ENCODE measurements at regions not wholly inside any gene's neighbourhood (a gene's known extent, or its start where the extent isn't known, plus 50 kb on each side); places are given as distances from the start of the nearest gene placed in this dataset.
"Not testable (repeated sequence)": the region's sequence is repeated elsewhere in the genome, so short reads cannot be mapped to it uniquely, and the experiment has no call there.

- no peaks in the 10 kb centered on the region for H3K9me3 Mint-ChIP-seq
- no peaks in the 10 kb centered on the region for H3K4me1 Mint-ChIP-seq (ENCODE audit: low read depth in 2 of 2)
- no peak overlapping the region for H3K27ac Mint-ChIP-seq
- peaks cover 23 to 35% of the 10 kb centered on the region in 2 donors for H3K27me3 Mint-ChIP-seq
- no peak for DNase-seq
- no peak for ATAC-seq (replicated peaks)
- no peak overlapping the region for H3K4me3 Mint-ChIP-seq
- no peaks in the 10 kb centered on the region for H3K36me3 Mint-ChIP-seq (ENCODE audit: insufficient read depth)
These were observed 219.1 kb downstream of the EMX2 start for GRCh38 chr10:117761695-117762094.

GRCh38 chr10:117762126-117762818 is 219.7 kb downstream of the EMX2 start:
- H3K27me3 Mint-ChIP-seq, result peaks cover 23 to 33% of the 10 kb centered on the region in 2 donors
- DNase-seq (no peak), ATAC-seq (replicated peaks) (no peak)
- H3K27ac Mint-ChIP-seq, result no peak overlapping the region
- no peaks in the 10 kb centered on the region for H3K9me3 Mint-ChIP-seq
- H3K4me3 Mint-ChIP-seq, result no peak overlapping the region
- no peaks in the 10 kb centered on the region for H3K4me1 Mint-ChIP-seq (ENCODE audit: low read depth in 2 of 2)
- no peaks in the 10 kb centered on the region for H3K36me3 Mint-ChIP-seq (ENCODE audit: insufficient read depth)

- no peaks in the 10 kb centered on the region for H3K4me1 Mint-ChIP-seq (ENCODE audit: low read depth in 2 of 2)
- no peaks in the 10 kb centered on the region for H3K36me3 Mint-ChIP-seq (ENCODE audit: insufficient read depth)
- no peak overlapping the region for H3K27ac Mint-ChIP-seq
- ATAC-seq (replicated peaks), result no peak
- no peaks in the 10 kb centered on the region for H3K9me3 Mint-ChIP-seq
- H3K27me3 Mint-ChIP-seq, result peaks cover 18 to 28% of the 10 kb centered on the region in 2 donors
- no peak for DNase-seq
- no peak overlapping the region for H3K4me3 Mint-ChIP-seq
These were observed 220.2 kb downstream of the EMX2 start for GRCh38 chr10:117762819-117763172.

- no peak for DNase-seq
- no peak overlapping the region for H3K27ac Mint-ChIP-seq
- ATAC-seq (replicated peaks), result no peak
- no peaks in the 10 kb centered on the region for H3K9me3 Mint-ChIP-seq
- H3K27me3 Mint-ChIP-seq, result peaks cover 16 to 26% of the 10 kb centered on the region in 2 donors
- H3K4me3 Mint-ChIP-seq, result no peak overlapping the region
- H3K36me3 Mint-ChIP-seq (ENCODE audit: insufficient read depth), result no peaks in the 10 kb centered on the region
- no peaks in the 10 kb centered on the region for H3K4me1 Mint-ChIP-seq (ENCODE audit: low read depth in 2 of 2)
These were observed 221.0 kb downstream of the EMX2 start for GRCh38 chr10:117763528-117763927.

- DNase-seq (no peak), ATAC-seq (replicated peaks) (no peak)
- no peaks in the 10 kb centered on the region for H3K4me1 Mint-ChIP-seq (ENCODE audit: low read depth in 2 of 2)
- H3K36me3 Mint-ChIP-seq (ENCODE audit: insufficient read depth), result no peaks in the 10 kb centered on the region
- H3K27ac Mint-ChIP-seq, result no peak overlapping the region
- H3K4me3 Mint-ChIP-seq, result no peak overlapping the region
- peaks cover 0 to 29% of the 10 kb centered on the region in 2 donors for H3K27me3 Mint-ChIP-seq
- H3K9me3 Mint-ChIP-seq, result no peaks in the 10 kb centered on the region
These were observed 225.9 kb downstream of the EMX2 start for GRCh38 chr10:117768333-117769042.

- no peaks in the 10 kb centered on the region for H3K4me1 Mint-ChIP-seq (ENCODE audit: low read depth in 2 of 2)
- H3K27ac Mint-ChIP-seq, result no peak overlapping the region
- no peak for DNase-seq
- no peak for ATAC-seq (replicated peaks)
- H3K36me3 Mint-ChIP-seq (ENCODE audit: insufficient read depth), result no peaks in the 10 kb centered on the region
- H3K27me3 Mint-ChIP-seq, result peaks cover 0 to 18% of the 10 kb centered on the region in 2 donors
- peaks cover 2 to 5% of the 10 kb centered on the region in 2 donors for H3K9me3 Mint-ChIP-seq
- no peak overlapping the region for H3K4me3 Mint-ChIP-seq
These were observed 233.0 kb downstream of the EMX2 start for GRCh38 chr10:117775526-117775925.

- DNase-seq, result not testable (repeated sequence)
These were observed 234.7 kb downstream of the EMX2 start for GRCh38 chr10:117777222-117777621.

GRCh38 chr10:117778241-117778640 is 235.7 kb downstream of the EMX2 start:
- Mint-ChIP-seq H3K4me3 (no peak overlapping the region), H3K27me3 (peaks cover 0 to 6% of the 10 kb centered on the region in 2 donors), H3K36me3 (ENCODE audit: insufficient read depth) (no peaks in the 10 kb centered on the region), H3K4me1 (ENCODE audit: low read depth in 2 of 2) (no peaks in the 10 kb centered on the region), H3K27ac (no peak overlapping the region), H3K9me3 (peaks cover 3 to 8% of the 10 kb centered on the region in 2 donors)
- no peak for ATAC-seq (replicated peaks)
- no peak for DNase-seq

More at GRCh38 chr10:117777222-117777621, 234.7 kb downstream of the EMX2 start:
- not testable (repeated sequence) for H3K27ac Mint-ChIP-seq; H3K36me3 Mint-ChIP-seq (ENCODE audit: insufficient read depth); H3K4me3 Mint-ChIP-seq; H3K9me3 Mint-ChIP-seq; ATAC-seq (replicated peaks); H3K4me1 Mint-ChIP-seq (ENCODE audit: low read depth in 2 of 2)
- peaks cover 0 to 12% of the 10 kb centered on the region in 2 donors for H3K27me3 Mint-ChIP-seq

GRCh38 chr10:117780411-117780810 is 237.9 kb downstream of the EMX2 start:
- peaks cover 0 to 6% of the 10 kb centered on the region in 2 donors for H3K27me3 Mint-ChIP-seq
- no peaks in the 10 kb centered on the region for H3K36me3 Mint-ChIP-seq (ENCODE audit: insufficient read depth)
- ATAC-seq (replicated peaks) (no peak), DNase-seq (no peak)
- H3K4me3 Mint-ChIP-seq, result no peak overlapping the region
- peaks cover 3 to 8% of the 10 kb centered on the region in 2 donors for H3K9me3 Mint-ChIP-seq
- H3K4me1 Mint-ChIP-seq (ENCODE audit: low read depth in 2 of 2), result no peaks in the 10 kb centered on the region
- H3K27ac Mint-ChIP-seq, result no peak overlapping the region

- Mint-ChIP-seq H3K4me3 (no peak overlapping the region), H3K9me3 (peaks cover 3 to 8% of the 10 kb centered on the region in 2 donors), H3K4me1 (ENCODE audit: low read depth in 2 of 2) (no peaks in the 10 kb centered on the region), H3K27ac (no peak overlapping the region), H3K27me3 (peaks cover 0 to 6% of the 10 kb centered on the region in 2 donors), H3K36me3 (ENCODE audit: insufficient read depth) (no peaks in the 10 kb centered on the region)
- ATAC-seq (replicated peaks) (no peak), DNase-seq (no peak)
These were observed 238.8 kb downstream of the EMX2 start for GRCh38 chr10:117781216-117781831.

- peaks cover 3 to 8% of the 10 kb centered on the region in 2 donors for H3K9me3 Mint-ChIP-seq
- no peaks in the 10 kb centered on the region for H3K4me1 Mint-ChIP-seq (ENCODE audit: low read depth in 2 of 2)
- DNase-seq (no peak), ATAC-seq (replicated peaks) (no peak)
- no peaks in the 10 kb centered on the region for H3K36me3 Mint-ChIP-seq (ENCODE audit: insufficient read depth)
- peaks cover 0 to 6% of the 10 kb centered on the region in 2 donors for H3K27me3 Mint-ChIP-seq
- H3K27ac Mint-ChIP-seq, result no peak overlapping the region
- H3K4me3 Mint-ChIP-seq, result no peak overlapping the region
These were observed 239.7 kb downstream of the EMX2 start for GRCh38 chr10:117782276-117782675.

- peaks cover 3 to 8% of the 10 kb centered on the region in 2 donors for H3K9me3 Mint-ChIP-seq
- H3K4me3 Mint-ChIP-seq, result no peak overlapping the region
- no peaks in the 10 kb centered on the region for H3K4me1 Mint-ChIP-seq (ENCODE audit: low read depth in 2 of 2)
- no peaks in the 10 kb centered on the region for H3K36me3 Mint-ChIP-seq (ENCODE audit: insufficient read depth)
- DNase-seq, result no peak
- H3K27ac Mint-ChIP-seq, result no peak overlapping the region
- H3K27me3 Mint-ChIP-seq, result no peaks in the 10 kb centered on the region
- ATAC-seq (replicated peaks), result no peak
These were observed 241.3 kb downstream of the EMX2 start for GRCh38 chr10:117783698-117784395.

- Mint-ChIP-seq H3K4me3 (no peak overlapping the region), H3K9me3 (peaks cover 3 to 8% of the 10 kb centered on the region in 2 donors)
These were observed 242.2 kb downstream of the EMX2 start for GRCh38 chr10:117784776-117785175.

More at GRCh38 chr10:117784776-117785175, 242.2 kb downstream of the EMX2 start:
- Mint-ChIP-seq H3K4me1 (ENCODE audit: low read depth in 2 of 2) (no peaks in the 10 kb centered on the region), H3K27ac (no peak overlapping the region), H3K27me3 (no peaks in the 10 kb centered on the region), H3K36me3 (ENCODE audit: insufficient read depth) (no peaks in the 10 kb centered on the region)
- no peak for ATAC-seq (replicated peaks)
- no peak for DNase-seq
